ENCODE measurements at regions not wholly inside any gene's neighbourhood (a gene's known extent, or its start where the extent isn't known, plus 50 kb on each side); places are given as distances from the start of the nearest gene placed in this dataset.

DNA sequence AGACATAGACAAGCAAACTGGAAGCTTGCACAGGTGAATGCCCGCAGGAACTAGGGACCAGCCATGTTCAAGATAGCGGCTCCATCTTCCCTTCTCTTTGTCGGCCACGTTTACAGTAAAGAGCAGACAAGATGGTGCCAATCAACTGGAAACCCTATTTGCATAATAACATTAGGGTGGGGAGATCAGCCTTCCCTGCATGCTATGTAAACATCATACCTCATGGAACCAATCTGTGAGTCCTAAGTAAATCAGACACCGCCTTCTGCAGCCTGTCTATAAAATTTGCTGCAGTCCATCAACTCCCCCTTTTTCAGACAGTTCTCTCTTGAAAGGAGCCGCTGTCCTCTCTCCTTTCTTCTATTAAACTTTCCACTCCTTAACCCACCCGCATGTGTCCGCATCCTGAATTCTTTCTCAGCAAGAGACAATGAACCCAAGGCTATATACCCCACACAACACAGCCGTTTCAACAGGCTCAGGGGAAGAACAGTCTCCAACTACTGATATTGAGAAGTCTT is 384.4 kb downstream of the EIPR1 start:
- TF ChIP-seq, protein P1, sequence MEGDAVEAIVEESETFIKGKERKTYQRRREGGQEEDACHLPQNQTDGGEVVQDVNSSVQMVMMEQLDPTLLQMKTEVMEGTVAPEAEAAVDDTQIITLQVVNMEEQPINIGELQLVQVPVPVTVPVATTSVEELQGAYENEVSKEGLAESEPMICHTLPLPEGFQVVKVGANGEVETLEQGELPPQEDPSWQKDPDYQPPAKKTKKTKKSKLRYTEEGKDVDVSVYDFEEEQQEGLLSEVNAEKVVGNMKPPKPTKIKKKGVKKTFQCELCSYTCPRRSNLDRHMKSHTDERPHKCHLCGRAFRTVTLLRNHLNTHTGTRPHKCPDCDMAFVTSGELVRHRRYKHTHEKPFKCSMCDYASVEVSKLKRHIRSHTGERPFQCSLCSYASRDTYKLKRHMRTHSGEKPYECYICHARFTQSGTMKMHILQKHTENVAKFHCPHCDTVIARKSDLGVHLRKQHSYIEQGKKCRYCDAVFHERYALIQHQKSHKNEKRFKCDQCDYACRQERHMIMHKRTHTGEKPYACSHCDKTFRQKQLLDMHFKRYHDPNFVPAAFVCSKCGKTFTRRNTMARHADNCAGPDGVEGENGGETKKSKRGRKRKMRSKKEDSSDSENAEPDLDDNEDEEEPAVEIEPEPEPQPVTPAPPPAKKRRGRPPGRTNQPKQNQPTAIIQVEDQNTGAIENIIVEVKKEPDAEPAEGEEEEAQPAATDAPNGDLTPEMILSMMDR (IDR thresholded peaks at IDR 0.05 in 8 of 11, conservative IDR thresholded peaks at IDR 0.05 in 3 of 11), result no peak
- no peak for TF ChIP-seq POLR2A (IDR thresholded peaks at IDR 0.05)

Data from spleen (tissue), 7 donors.